Neural cell (in vitro differentiated cells): ENCODE measurements at regions not wholly inside any gene's neighbourhood (a gene's known extent, or its start where the extent isn't known, plus 50 kb on each side); places are given as distances from the start of the nearest gene placed in this dataset.

Experiments used
- H2AFZ ChIP-seq: fragments of 200-600, 300-800 bp; sonication (generic), shearing (Covaris generic); 2 replicates; pipeline ENCODE4 v1.6.0; 2014; ENCODE audit warnings: low read depth, mild to moderate bottlenecking, antibody characterized with exemption, low read length, moderate library complexity
- H3F3A ChIP-seq: fragments of 200-600 bp; shearing (Covaris generic); 2 replicates; pipeline ENCODE4 v1.6.1; 2016; ENCODE audit warnings: mild to moderate bottlenecking, moderate library complexity, mixed read lengths, antibody characterized with exemption, low read length; ENCODE audit not compliant: insufficient read depth, poor library complexity, severe bottlenecking
- H3K27ac ChIP-seq: fragments of 200-600, 300-800 bp; sonication (generic), shearing (Covaris generic); 2 replicates; pipeline ENCODE4 v1.5.1; 2014; ENCODE audit warnings: mild to moderate bottlenecking, low read length, moderate library complexity
- H3K27me3 ChIP-seq: fragments of 300-800, 200-600 bp; sonication (generic), shearing (Covaris generic); 2 replicates; pipeline ENCODE4 v1.6.0; 2014; ENCODE audit warnings: mild to moderate bottlenecking, low read depth, low read length, moderate library complexity; ENCODE audit not compliant: insufficient read depth
- H3K36me3 ChIP-seq: fragments of 300-800, 200-600 bp; sonication (generic), shearing (Covaris generic); 2 replicates; pipeline ENCODE4 v1.5.1; 2014; ENCODE audit warnings: mild to moderate bottlenecking, antibody characterized with exemption, low read length, moderate library complexity; ENCODE audit not compliant: insufficient read depth
- H3K4me2 ChIP-seq: fragments of 300-800, 200-600 bp; sonication (generic), shearing (Covaris generic); 2 replicates; pipeline ENCODE4 v1.6.0; 2014; ENCODE audit warnings: mild to moderate bottlenecking, low read length
- H3K4me3 ChIP-seq: fragments of 300-800, 200-600 bp; sonication (generic), shearing (Covaris generic); 2 replicates; pipeline ENCODE4 v1.5.1; 2014; ENCODE audit warnings: mild to moderate bottlenecking, low read length, moderate library complexity
- H3K79me2 ChIP-seq: fragments of 200-600 bp; shearing (Covaris generic); replicated peaks from 2 replicates; pipeline ENCODE4 v1.6.0; 2014; ENCODE audit warnings: mild to moderate bottlenecking, low read length, moderate library complexity; ENCODE audit not compliant: insufficient read depth
- H3K9ac ChIP-seq: fragments of 300-800, 200-600 bp; sonication (generic), shearing (Covaris generic); 2 replicates; pipeline ENCODE4 v1.6.1; 2016; ENCODE audit warnings: mild to moderate bottlenecking, low read length, mixed read lengths
- H3K9me2 ChIP-seq: fragments of 200-600 bp; shearing (Covaris generic); 2 replicates; pipeline ENCODE4 v1.6.1; 2016; ENCODE audit warnings: mild to moderate bottlenecking, low read length, mixed read lengths; ENCODE audit not compliant: insufficient read depth
- H3K9me3 ChIP-seq: fragments of 200-600, 300-800 bp; sonication (generic), shearing (Covaris generic); 2 replicates; pipeline ENCODE4 v1.6.1; 2016; ENCODE audit warnings: mild to moderate bottlenecking, mixed run types, low read length, moderate library complexity, mixed read lengths
- H4K20me1 ChIP-seq: fragments of 200-600 bp; shearing (Covaris generic); 2 replicates; pipeline ENCODE4 v1.6.1; 2016; ENCODE audit warnings: mild to moderate bottlenecking, mixed run types; ENCODE audit not compliant: insufficient read depth
- EP300 ChIP-seq: fragments of 450-650 bp; conservative IDR thresholded peaks from 2 replicates; pipeline ENCODE4 v1.6.1; 2014; ENCODE audit warnings: antibody characterized with exemption, mild to moderate bottlenecking, moderate library complexity; ENCODE audit not compliant: poor library complexity, severe bottlenecking
- EZH2 ChIP-seq: fragments of 200-600, 300-800 bp; shearing (Covaris generic), sonication (generic); IDR thresholded peaks from 2 replicates; pipeline ENCODE4 v1.6.1; 2014; ENCODE audit warnings: antibody characterized with exemption, low read length, borderline replicate concordance, mild to moderate bottlenecking; ENCODE audit not compliant: insufficient read depth, poor library complexity, severe bottlenecking
- MXI1 ChIP-seq: fragments of 450-650 bp; conservative IDR thresholded peaks from 2 replicates; pipeline ENCODE4 v1.6.1; 2014; ENCODE audit warnings: antibody characterized with exemption, mild to moderate bottlenecking; ENCODE audit not compliant: poor library complexity, severe bottlenecking
- POLR2AphosphoS5 ChIP-seq: IDR thresholded peaks from 2 replicates; pipeline ENCODE4 v1.6.1; 2012
- RAD21 ChIP-seq: fragments of 450-650 bp; conservative IDR thresholded peaks from 2 replicates; pipeline ENCODE4 v1.6.1; 2014; ENCODE audit warnings: antibody characterized with exemption, mild to moderate bottlenecking, moderate library complexity
- REST ChIP-seq: IDR thresholded peaks from 2 replicates; pipeline ENCODE4 v1.6.1; 2012; ENCODE audit warnings: borderline replicate concordance
- SMC3 ChIP-seq: fragments of 450-650 bp; conservative IDR thresholded peaks from 2 replicates; pipeline ENCODE4 v1.6.1; 2014; ENCODE audit warnings: antibody characterized with exemption, mild to moderate bottlenecking, moderate library complexity; ENCODE audit not compliant: poor library complexity
- TAF1 ChIP-seq: IDR thresholded peaks from 2 replicates; pipeline ENCODE4 v1.6.1; 2012; ENCODE audit warnings: low read depth
- TF ChIP-seq, protein P1 (sequence below): fragments of 450-650 bp; IDR thresholded peaks from 2 replicates; pipeline ENCODE4 v1.5.1; 2014; ENCODE audit warnings: antibody characterized with exemption, mild to moderate bottlenecking, moderate library complexity; ENCODE audit not compliant: poor library complexity, severe bottlenecking

- no peaks in the 10 kb centered on the region for H3K9me2 ChIP-seq
- H2AFZ ChIP-seq, result no peak overlapping the region
- no peak overlapping the region for H3K27ac ChIP-seq
- no peaks in the 10 kb centered on the region for H3K27me3 ChIP-seq
- H3K4me3 ChIP-seq, result no peak overlapping the region
- no peak overlapping the region for H3K9ac ChIP-seq
- H3F3A ChIP-seq, result no peaks in the 10 kb centered on the region
- no peaks in the 10 kb centered on the region for H3K9me3 ChIP-seq
- H3K79me2 ChIP-seq, result no peaks in the 10 kb centered on the region
- no peak for TF ChIP-seq MXI1
- TF ChIP-seq REST, result no peak
- TF ChIP-seq EP300, result no peak
- TF ChIP-seq, protein P1, sequence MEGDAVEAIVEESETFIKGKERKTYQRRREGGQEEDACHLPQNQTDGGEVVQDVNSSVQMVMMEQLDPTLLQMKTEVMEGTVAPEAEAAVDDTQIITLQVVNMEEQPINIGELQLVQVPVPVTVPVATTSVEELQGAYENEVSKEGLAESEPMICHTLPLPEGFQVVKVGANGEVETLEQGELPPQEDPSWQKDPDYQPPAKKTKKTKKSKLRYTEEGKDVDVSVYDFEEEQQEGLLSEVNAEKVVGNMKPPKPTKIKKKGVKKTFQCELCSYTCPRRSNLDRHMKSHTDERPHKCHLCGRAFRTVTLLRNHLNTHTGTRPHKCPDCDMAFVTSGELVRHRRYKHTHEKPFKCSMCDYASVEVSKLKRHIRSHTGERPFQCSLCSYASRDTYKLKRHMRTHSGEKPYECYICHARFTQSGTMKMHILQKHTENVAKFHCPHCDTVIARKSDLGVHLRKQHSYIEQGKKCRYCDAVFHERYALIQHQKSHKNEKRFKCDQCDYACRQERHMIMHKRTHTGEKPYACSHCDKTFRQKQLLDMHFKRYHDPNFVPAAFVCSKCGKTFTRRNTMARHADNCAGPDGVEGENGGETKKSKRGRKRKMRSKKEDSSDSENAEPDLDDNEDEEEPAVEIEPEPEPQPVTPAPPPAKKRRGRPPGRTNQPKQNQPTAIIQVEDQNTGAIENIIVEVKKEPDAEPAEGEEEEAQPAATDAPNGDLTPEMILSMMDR, result no peak
- TF ChIP-seq POLR2AphosphoS5, result no peak
- no peak for TF ChIP-seq RAD21
- no peak for TF ChIP-seq EZH2
- TF ChIP-seq SMC3, result no peak
- TF ChIP-seq TAF1, result no peak
- no peaks in the 10 kb centered on the region for H4K20me1 ChIP-seq
- H3K36me3 ChIP-seq, result no peaks in the 10 kb centered on the region
- H3K4me2 ChIP-seq, result no peak overlapping the region
Observed at GRCh38 chr2:129884221-129884786, 95.2 kb upstream of the RAB6C start.

DNA sequence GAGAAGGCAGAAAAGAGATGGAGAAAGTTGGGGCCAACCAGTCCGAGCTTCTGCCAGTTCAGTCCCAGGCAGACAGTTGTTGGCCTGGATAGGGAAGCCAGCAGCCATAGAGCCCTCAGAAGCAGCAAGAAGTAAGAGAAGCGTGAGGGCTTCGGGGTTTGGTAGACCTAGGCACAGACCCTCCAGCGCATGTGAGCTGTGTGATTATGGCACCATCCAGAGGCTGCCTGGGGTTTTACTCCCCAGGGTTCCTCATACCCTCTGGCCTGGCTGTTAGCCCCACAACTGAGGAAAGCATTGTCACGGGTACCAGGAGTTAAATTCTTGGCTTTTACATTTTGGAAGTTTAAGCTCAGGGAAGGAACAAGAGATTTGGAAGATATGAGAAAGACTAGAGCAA lies 93.7 kb upstream of the RAB6C start:
- Histone ChIP-seq H3K27me3 (no peaks in the 10 kb centered on the region), H3K79me2 (no peaks in the 10 kb centered on the region), H3K4me3 (no peak overlapping the region), H3K36me3 (no peaks in the 10 kb centered on the region), H3K9ac (no peak overlapping the region), H3K9me2 (no peaks in the 10 kb centered on the region), H3K27ac (no peak overlapping the region), H3K9me3 (no peaks in the 10 kb centered on the region), H4K20me1 (no peaks in the 10 kb centered on the region), H3F3A (no peaks in the 10 kb centered on the region), H2AFZ (no peak overlapping the region), H3K4me2 (no peak overlapping the region)
- TF ChIP-seq RAD21, result peak; percentile 34
- TF ChIP-seq SMC3, result no peak
- no peak for TF ChIP-seq POLR2AphosphoS5
- TF ChIP-seq EP300, result no peak
- no peak for TF ChIP-seq EZH2
- TF ChIP-seq TAF1, result no peak
- TF ChIP-seq, protein P1, result peak; percentile 30
- TF ChIP-seq REST, result no peak
- TF ChIP-seq MXI1, result no peak
